Testis (tissue), 2 donors: ENCODE measurements at regions not wholly inside any gene's neighbourhood (a gene's known extent, or its start where the extent isn't known, plus 50 kb on each side); places are given as distances from the start of the nearest gene placed in this dataset.

Experiments
- DNase-seq: peaks from one replicate; pipeline ENCODE4 v3.0.0-alpha.2; 2019
- H3K27ac ChIP-seq, 2 donors: fragments of 200-600 bp; sonication (generic); one replicate each; pipeline ENCODE4 v1.5.1; 2019
- H3K27me3 ChIP-seq: fragments of 200-600 bp; sonication (generic); one replicate; pipeline ENCODE4 v1.5.1; 2019
- H3K36me3 ChIP-seq: fragments of 200-600 bp; sonication (generic); one replicate; pipeline ENCODE4 v1.5.1; 2017; ENCODE audit warnings: low read depth; ENCODE audit errors: missing control alignments
- H3K4me1 ChIP-seq: fragments of 200-600 bp; sonication (generic); one replicate; pipeline ENCODE4 v1.5.1; 2019
- H3K4me3 ChIP-seq, 2 donors: fragments of 200-600 bp; sonication (generic); one replicate each; pipeline ENCODE4 v1.5.1; 2017 to 2019
- H3K9me3 ChIP-seq: fragments of 200-600 bp; sonication (generic); one replicate; pipeline ENCODE4 v1.5.1; 2017
- POLR2A ChIP-seq: fragments of 450-650 bp; IDR thresholded peaks from one replicate; pipeline ENCODE4 v1.6.1; 2017; ENCODE audit warnings: antibody characterized with exemption, mild to moderate bottlenecking, moderate library complexity
- WGBS, 2 donors: methylation state at CpG; one replicate each; pipeline ENCODE4 v1.1.5; 2018; 5-methylcytosine and 5-hydroxymethylcytosine counted together
- intact Hi-C: fragments of 100-400 bp; cut with DNase I; formaldehyde crosslinking; loops from one replicate; pipeline ENCODE4 v1.15.1; 2023; ENCODE audit warnings: low total_unique reads
- TF ChIP-seq, protein P1 (sequence below), 3 experiments: fragments of 450-650 bp in 2 of 3; fragments of 200-600 bp in 1 of 3; sonication (generic) in 1 of 3; IDR thresholded peaks; one replicate each; pipeline ENCODE4 v1.5.1; 2016 to 2019; ENCODE audit warnings: antibody characterized with exemption in 3 of 3, mild to moderate bottlenecking in 2 of 3, moderate library complexity in 1 of 3

DNA sequence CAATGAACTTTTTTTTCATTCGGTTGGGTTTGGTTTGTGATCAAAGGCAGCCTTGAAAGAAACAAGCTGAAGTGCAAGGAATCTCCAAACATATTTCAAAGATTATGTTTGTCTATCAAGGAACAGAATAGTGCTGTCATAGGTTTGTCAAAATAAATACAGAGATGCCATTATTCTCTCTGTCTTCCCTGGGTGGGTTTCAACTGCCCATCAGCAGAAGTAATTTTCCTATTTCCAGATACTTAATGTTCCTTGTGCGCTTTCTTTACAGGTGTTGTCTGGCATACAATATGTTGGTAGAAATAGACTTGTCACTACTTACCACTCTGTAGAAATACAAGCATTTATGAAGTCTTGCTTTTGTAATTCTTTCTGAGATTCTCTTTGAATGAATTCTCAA is 294.9 kb downstream of the PDHA2 start:
- intact Hi-C loops = no loop called here

DNA sequence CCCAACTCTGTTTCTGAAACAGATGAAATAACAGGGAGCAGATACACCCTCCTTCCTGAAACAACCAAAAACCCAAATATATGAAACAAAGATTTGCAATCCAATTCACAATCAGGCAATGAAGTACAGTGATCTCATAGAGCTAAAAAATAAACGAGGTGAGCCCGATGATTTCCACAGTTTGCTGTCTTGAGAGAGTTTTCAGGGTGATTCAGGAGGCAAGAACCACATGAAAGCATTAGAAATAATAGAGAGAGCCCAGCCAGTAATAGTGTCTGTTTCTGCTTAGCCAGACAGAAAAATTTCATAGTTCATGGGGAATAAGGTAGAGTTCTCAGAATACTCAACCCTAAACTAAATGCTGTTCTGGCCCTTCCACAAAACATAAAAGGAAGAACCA is 296.2 kb downstream of the PDHA2 start:
- H3K9me3 ChIP-seq = no peaks in the 10 kb centered on the region
- H3K27me3 ChIP-seq = no peaks in the 10 kb centered on the region
- no peaks in the 10 kb centered on the region for H3K4me1 ChIP-seq
- H3K27ac ChIP-seq = no peak overlapping the region
- WGBS, 2 donors = 86 to 90% methylated on average over 2 of the region's 2 CpGs
- no peak overlapping the region for H3K4me3 ChIP-seq
- H3K36me3 ChIP-seq = no peaks in the 10 kb centered on the region
- no peak for DNase-seq
- TF ChIP-seq, protein P1, sequence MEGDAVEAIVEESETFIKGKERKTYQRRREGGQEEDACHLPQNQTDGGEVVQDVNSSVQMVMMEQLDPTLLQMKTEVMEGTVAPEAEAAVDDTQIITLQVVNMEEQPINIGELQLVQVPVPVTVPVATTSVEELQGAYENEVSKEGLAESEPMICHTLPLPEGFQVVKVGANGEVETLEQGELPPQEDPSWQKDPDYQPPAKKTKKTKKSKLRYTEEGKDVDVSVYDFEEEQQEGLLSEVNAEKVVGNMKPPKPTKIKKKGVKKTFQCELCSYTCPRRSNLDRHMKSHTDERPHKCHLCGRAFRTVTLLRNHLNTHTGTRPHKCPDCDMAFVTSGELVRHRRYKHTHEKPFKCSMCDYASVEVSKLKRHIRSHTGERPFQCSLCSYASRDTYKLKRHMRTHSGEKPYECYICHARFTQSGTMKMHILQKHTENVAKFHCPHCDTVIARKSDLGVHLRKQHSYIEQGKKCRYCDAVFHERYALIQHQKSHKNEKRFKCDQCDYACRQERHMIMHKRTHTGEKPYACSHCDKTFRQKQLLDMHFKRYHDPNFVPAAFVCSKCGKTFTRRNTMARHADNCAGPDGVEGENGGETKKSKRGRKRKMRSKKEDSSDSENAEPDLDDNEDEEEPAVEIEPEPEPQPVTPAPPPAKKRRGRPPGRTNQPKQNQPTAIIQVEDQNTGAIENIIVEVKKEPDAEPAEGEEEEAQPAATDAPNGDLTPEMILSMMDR (IDR thresholded peaks at IDR 0.05) = no peak
- TF ChIP-seq POLR2A = no peak
- intact Hi-C loops = no loop called here

More for the DNA sequence above, 294.9 kb downstream of the PDHA2 start:
- H3K4me3 ChIP-seq = no peak overlapping the region
- H3K27ac ChIP-seq = no peak overlapping the region
- no peaks in the 10 kb centered on the region for H3K9me3 ChIP-seq
- no peaks in the 10 kb centered on the region for H3K27me3 ChIP-seq
- H3K36me3 ChIP-seq = no peaks in the 10 kb centered on the region
- no peak for DNase-seq
- no peaks in the 10 kb centered on the region for H3K4me1 ChIP-seq
- no peak for TF ChIP-seq POLR2A
- WGBS, 2 donors = 81 to 84% methylated on average over 2 of the region's 2 CpGs

DNA sequence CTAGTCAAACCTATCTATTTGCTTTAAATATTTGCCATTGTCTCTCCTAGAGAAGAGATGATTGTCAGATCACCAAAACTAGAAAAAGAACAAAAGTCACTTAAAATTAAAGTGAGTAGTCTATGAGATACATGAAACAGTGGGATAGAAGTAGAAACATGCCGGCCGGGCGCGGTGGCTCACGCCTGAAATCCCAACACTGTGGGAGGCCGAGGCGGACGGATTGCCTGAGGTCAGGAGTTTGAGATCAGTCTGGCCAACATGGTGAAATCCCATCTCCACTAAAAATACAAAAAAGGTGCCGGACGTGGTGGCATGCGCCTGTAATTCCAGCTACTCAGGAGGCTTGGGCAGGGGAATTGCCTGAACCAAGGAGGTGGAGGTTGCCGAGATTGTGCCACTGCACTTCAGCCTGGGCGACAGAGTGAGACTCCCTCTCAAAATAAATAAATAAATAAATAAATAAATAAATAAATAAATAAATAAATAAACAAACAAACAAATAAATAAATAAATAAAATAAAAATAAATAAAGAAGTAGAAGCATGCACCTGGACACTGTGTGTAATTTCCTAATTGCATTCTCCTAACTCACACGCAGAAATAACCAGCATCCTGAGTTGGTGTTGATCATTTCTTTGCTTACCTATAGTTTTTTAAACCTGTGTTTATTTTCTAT is 299.5 kb downstream of the PDHA2 start:
- no peak overlapping the region for H3K4me3 ChIP-seq
- TF ChIP-seq, protein P1 (IDR thresholded peaks at IDR 0.05) = no peak
- TF ChIP-seq POLR2A = no peak

DNA sequence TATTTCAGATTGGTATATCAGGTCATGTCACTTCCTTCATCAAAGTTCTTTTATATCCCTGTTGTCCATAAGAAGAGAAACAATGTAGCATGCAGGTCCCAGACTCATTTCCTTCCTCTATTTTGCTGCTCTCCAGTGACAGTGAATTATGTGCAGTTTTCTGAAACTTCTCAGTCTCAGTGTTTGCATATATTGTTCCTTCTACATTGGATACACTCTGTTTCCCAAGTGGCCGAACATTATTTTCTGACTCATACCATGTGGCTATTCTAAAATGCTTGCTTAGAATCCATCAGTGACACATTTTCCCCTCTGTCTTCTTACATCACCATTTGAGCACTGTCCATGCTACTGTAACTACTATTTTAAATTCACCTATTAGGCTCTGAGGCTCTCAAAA is 305.7 kb downstream of the PDHA2 start:
- Histone ChIP-seq H3K4me3 (no peak overlapping the region), H3K27ac (no peak overlapping the region), H3K36me3 (no peaks in the 10 kb centered on the region), H3K9me3 (no peaks in the 10 kb centered on the region), H3K27me3 (no peaks in the 10 kb centered on the region), H3K4me1 (no peaks in the 10 kb centered on the region)
- no peak for DNase-seq
- WGBS, 2 donors = 63 to 71% methylated on average over 1 of the region's 1 CpG
- TF ChIP-seq POLR2A = no peak
- TF ChIP-seq, protein P1 (IDR thresholded peaks at IDR 0.05) = no peak
- intact Hi-C loops = no loop called here

More for the DNA sequence above, 299.5 kb downstream of the PDHA2 start:
- 64 to 75% methylated on average over 14 of the region's 14 CpGs for WGBS, 2 donors
- H3K9me3 ChIP-seq = no peaks in the 10 kb centered on the region
- no peak for DNase-seq
- intact Hi-C loops = no loop called here
- no peaks in the 10 kb centered on the region for H3K36me3 ChIP-seq
- H3K27ac ChIP-seq = no peak overlapping the region
- H3K4me1 ChIP-seq = no peaks in the 10 kb centered on the region
- no peaks in the 10 kb centered on the region for H3K27me3 ChIP-seq

DNA sequence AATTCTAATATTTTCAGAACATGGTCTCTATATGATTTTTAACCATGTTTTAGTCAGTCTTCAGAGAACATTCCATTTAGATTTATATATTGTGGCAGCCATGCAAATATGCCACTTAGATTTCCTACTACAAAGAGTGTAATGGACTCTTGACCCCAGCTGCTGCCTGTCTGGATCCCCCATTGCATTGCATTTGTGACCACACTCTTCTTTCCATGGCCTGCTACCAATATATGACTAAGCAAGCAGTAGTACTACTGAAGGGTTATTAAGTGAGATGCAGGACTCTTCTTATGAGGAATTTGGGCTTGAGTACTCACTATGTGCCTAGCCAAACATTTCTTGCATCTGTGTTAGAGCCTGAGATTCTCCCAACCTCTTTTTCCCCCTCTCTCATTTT is 306.8 kb downstream of the PDHA2 start:
- Histone ChIP-seq H3K36me3 (no peaks in the 10 kb centered on the region), H3K4me3 (no peak overlapping the region), H3K27ac (no peak overlapping the region), H3K27me3 (no peaks in the 10 kb centered on the region), H3K4me1 (no peaks in the 10 kb centered on the region), H3K9me3 (no peaks in the 10 kb centered on the region)
- intact Hi-C loops = no loop called here
- DNase-seq = no peak
- TF ChIP-seq, protein P1 (IDR thresholded peaks at IDR 0.05) = no peak
- no peak for TF ChIP-seq POLR2A
